GM03348 (cell line): ENCODE measurements at regions not wholly inside any gene's neighbourhood (a gene's known extent, or its start where the extent isn't known, plus 50 kb on each side); places are given as distances from the start of the nearest gene placed in this dataset.
A peak's percentile ranks its signal among the peaks of the same experiment; 100 is the strongest.

Source experiments
- DNase-seq: peaks from one replicate; pipeline ENCODE4 v3.0.0; 2012; ENCODE audit warnings: low spot score

DNA sequence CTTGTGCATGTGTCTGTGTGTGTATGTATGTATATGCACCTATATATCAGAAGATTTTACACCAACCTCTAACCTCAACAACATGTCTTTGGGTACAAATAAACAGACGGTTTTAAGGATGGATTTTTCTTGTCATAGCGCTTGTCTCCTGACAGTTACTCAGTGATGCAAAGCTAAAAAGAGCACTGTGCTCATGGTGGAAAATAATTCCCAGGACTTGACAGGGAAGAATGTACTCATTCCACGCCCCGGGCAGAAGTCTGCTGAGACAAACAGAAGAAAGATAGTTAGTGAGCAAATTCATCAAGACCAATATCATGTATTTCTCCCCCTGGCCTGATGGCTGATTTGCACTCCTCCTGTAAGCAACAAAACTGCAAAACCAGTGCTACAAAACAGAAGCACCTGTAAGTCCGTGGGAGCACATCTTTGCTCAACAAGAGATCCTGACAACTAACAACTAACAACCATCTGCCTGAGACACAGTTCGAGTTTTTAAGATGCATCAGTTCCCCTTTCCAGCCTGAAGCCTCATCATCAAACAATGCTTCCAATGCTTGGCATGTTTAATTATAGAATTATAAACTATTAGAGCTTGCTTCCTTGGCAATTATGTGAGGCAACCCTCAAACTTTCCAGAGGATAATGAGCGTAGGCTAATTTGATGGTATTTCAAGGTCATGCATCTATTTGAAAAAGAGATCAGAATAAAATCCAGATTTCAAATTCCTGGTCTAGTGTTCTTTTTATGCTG is 812.7 kb upstream of the MIR17HG start:
- DNase-seq = peak; percentile 12

DNA sequence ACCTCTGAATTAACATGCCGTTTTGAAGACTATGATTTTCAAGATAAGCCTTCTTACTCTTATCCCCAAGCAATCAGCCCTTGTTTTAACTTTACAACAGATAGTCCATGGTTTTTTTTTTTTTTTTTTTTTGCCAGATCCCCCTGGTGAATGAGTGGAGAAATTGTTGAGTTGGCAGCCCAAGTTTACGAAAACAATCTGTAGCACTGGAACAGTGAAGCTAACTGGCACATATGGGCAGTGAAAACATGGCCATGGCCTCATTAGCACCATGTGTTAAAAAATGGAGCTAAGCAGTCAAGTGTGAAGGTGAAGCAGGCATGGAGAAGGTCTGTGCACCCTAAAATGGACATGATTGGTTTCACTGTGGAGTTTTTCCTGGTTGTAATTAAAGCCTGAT is 812.1 kb upstream of the MIR17HG start:
- DNase-seq = no peak

DNA sequence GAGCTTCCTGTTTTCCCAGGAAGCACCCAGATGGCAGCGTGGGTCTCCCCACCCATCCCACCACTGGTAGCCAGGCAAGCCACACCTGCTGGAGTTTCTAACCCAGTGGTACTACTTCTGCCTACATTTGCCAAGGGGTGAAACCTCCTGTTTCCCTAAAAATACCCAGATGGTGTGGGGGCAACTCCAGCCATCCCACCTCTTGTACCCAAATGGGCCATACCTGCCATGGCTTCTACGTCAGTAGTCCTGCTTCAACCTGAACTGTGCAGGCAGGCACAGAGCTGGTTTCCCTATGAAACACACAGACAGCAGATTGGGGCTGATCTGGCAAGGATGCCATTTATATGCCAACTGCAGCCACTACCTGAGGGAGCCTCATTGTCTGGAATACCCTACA is 809.4 kb upstream of the MIR17HG start:
- no peak for DNase-seq

DNA sequence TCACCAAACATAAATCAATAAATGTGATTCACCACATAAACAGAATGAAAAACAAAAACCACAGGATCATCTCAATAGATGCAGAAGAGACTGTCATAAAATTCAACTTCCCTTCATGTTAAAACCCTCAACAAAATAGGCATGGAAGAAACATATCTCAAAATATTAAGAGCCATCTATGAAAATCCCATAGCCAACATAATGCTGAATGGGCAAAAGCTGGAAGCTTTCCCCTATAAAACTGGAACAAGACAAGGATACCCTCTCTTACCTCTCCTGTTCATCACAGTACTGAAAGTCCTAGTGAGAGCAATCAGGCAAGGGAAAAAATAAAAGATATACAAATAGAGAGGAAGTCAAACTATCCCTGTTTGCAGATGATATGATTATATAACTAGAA is 806.1 kb upstream of the MIR17HG start:
- no peak for DNase-seq

DNA sequence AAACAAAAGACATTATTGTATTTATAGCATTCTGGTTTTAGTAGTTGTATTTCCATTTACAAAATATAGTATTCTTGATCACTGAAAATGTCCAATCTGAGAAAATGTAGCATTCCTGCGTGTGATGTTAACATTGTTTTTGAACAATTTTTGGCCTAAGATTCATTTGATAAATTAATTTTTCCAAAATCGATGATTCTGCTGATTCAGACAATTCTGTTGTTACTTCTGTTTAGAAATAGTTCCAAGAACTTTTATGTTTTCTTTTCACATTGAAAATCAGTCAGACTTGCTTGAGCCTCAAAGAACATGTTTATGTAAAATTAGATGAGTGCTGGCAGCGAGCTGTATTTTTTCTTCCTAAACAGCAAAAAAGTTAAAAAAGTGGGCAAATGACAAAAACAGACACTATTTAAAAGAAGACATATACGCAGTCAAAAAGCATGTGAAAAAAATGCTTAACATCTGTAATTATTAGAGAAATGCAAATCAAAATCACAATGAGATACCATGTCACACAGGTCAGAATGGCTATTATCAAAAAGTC is 804.5 kb upstream of the MIR17HG start:
- no peak for DNase-seq

DNA sequence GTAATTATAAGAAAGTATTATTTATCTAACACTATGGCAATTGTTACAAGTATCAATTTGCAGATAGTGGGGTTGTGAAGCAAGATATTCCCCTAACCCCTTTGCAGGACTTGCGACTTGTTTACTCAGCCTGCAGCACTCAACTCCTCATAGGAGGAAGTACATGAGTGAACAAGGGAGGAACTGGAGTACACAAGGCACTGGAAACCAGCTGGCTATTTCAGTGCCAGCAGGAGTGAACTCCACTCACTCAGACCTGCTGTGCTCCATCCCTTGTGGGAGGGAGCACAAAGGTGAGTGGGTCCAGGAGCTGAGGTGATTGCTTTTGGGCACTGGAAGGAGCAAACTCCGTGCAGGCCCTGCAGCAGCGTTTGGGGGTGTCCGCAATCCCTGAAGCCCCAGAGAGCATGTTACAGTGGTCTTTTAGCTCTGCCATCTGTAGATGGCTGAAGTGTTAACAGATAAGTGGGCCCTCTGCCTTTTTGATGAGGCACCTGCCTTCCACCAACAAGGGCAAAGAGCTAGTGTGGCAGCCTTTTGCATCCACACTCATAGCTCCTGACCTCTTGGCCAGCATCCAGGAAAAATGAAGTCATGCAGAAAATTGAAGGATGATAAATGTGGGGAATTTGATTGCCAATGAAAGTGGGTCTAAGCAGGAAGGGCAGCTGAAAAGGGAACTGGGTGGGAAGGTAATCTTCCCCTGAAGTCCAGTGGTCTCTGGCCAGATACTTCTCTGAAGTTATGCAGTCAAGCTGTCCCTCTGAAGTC is 802.2 kb upstream of the MIR17HG start:
- DNase-seq = no peak

DNA sequence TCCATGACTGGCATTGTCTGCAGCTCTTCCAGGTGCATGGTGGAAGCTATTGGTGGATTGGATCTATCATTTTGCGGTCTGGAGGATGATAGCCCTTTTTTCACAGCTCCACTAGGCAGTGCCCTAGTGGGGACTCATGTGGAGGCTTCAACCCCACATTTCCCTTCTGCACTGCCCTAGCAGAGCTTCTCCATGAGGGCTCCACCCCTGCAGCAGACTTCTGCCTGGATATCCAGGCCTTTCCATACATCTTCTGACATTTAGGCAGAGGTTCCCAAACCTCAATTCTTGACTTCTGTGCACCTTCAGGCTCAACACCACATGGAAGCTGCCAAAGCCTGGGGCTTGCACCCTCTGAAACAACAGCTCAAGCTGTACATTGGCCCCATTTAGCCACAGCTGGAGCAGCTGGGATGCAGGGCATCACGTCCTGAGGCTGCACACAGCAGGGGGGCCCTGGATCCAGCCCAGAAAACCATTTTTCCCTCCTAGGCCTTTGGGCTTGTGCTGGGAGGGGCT is 800.2 kb upstream of the MIR17HG start:
- DNase-seq = no peak

DNA sequence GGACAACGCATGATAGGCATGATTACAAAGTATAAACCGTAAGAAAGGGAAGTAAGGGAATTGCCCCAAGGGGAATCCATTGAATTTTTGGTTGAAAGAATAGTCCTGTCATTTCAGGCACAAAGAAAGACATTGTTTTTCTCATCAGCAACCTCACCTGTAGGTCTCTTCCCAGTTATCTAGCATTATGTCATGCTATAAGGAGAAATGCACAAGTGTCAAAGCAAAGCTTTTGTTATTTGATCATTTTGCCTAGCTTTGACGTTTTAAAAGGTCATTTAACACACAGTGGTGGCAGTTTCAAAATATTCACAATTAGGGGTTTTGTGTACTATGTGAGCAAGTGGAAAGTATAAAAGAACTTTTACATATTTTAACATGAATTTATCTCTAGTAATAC is 796.2 kb upstream of the MIR17HG start:
- no peak for DNase-seq

DNA sequence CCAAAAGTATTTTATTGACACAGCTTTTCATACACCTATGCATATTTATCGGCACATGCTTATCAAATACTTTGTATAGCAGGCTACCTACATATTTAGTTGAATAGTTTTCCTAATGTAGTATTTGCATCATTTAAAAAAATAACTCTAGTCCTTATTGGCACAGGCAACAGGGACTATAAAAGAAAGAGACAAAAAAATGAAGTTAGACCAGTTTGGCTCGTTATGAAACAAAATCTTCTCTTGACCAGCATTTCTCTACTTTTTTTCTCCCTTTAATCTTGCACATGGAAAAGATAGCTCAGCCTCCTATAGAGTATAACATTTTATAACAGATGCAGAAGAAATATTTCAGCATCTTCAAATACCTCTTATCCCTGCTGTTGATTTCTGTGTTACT is 794.8 kb upstream of the MIR17HG start:
- DNase-seq = no peak

DNA sequence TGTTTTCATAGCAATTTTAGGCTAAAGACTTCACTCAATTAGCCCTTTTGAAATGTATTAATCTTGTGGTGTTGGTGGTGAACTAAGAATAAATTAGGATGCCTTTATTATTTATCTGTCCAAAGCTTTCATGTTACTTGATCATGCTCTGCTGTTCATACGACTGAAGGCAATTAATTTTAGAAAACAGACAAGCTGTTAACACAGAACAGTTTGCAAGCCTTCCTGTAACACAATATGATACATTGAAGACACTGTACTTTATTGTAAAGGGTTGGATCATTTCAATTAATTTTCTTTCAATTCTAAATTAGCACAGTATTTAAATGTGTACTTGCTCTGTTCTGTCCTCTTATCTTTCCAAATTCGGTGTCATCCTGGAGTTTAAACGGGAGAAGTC is 794.3 kb upstream of the MIR17HG start:
- no peak for DNase-seq

DNA sequence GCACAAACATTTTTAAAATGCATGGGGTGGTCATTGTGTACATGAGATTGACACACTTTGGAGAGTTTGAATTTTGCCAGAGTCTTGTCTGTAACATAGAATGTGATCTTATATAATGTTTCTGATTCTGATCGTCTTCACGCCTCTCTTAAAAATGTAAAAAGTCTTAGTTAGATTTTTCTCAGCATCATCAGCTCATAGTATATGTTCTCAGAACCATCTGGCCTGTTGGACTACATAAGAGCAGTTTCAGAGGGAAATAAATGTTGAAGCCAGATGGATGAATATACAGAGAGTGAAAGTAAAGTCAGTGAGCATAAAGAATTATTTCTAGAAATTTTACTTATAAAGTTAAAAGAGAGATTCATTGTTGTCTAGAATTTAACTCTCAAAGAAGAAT is 789.9 kb upstream of the MIR17HG start:
- DNase-seq = no peak

DNA sequence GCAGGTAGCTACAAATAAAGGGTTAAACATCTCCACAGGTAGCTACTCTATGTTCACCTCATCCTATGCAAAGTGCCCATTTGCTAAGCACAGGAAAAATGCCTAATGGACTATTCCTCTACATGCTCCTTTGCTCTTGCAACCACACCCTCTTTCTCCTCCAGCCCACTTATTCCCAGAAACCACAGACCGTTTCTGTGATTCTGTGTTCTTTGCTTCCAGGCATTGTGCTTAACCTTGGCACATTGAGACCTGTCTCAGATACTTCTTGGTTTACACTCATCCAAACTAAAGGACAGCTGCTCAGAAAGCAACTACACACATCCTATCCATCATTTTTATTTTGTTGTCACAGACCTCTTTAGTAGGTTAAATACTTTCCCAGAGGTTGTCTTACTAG is 785.0 kb upstream of the MIR17HG start:
- no peak for DNase-seq

DNA sequence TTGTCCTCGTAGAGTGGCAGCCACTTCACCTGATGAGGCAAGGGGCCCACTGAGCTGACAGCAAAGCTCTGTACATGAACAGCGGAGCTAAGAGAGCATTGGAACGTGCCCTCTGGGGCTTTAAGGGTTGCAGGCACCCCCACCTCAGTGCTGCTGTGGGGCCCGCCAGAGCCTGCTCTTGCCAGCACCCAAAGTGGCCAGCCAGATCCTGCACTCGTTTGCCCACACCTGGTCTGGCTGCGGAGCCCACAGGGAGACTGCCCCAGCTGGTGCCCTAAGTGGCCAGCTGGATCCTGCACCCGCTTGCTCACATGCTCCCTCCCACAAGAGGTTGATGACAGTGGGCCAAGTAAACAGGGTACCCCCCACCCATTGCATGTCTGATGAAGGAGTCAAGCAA is 783.4 kb upstream of the MIR17HG start:
- DNase-seq = no peak

DNA sequence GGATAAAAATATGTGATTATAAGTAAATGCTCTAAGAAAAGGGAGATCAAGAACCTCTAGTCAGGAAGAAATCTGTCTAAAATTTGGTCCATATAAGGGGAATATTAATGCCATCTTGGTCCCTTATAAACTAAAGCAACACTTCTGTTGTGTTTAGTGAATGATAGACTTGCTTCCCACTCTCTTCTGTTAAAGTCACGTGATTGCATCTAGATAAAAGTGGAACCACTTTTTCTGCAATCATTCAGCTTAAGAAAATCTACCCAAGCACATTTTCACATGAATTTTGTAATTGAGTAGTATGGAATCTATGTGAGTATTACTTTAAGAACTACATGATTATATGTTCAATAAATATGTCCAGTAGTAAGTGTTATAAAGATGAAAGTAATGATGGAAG is 782.9 kb upstream of the MIR17HG start:
- DNase-seq = no peak

DNA sequence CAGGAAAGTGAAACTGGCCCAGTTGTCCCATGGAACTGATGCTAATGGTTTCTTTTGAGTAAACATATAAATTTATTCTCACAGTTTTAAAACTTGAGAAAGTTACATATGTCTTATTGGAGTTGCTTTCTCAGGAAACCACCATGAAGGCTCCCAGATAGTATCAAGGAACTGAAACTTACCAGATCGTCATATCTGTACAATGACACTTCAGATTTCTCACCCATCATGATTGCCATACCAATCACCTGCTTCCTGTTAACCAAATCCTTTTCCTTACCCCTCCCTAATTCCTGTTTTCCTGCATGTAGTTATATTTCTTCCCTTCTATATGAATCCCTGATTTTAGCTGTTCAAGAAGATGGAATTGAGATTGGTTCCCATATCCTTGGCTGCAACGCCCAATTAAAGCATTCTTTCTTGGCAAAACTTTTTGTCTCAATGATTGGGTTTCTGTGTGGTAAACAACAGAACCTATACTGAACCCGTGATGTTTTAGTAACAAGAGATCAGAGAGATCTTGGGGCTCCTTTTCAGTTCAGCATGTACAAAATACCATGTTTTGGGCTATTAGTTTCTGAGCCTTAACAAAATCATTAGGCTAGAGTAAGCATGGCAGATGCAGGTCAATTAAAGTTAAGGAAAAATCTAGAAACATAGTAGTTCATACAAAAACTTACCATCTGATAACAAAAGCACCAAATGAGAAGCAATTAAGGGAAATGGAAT is 781.3 kb upstream of the MIR17HG start:
- DNase-seq = no peak

DNA sequence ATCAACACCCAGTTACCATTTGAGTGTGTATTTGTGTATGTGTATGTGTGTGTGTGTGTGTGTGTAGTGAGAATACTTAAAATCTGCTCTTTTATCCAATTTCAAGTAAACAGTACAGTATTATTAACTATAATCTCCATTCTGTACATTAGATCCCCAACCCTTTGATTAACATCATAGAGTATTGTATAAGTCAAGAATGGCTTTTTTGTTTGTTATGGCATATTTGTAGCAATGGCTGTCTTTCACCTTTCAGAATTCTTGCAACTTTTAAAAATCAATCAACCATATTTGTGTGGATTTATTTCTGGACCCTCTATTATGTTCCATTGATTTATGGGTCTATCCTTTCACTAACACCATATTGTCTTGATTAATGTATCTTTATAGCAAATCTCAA is 779.3 kb upstream of the MIR17HG start:
- DNase-seq = no peak

DNA sequence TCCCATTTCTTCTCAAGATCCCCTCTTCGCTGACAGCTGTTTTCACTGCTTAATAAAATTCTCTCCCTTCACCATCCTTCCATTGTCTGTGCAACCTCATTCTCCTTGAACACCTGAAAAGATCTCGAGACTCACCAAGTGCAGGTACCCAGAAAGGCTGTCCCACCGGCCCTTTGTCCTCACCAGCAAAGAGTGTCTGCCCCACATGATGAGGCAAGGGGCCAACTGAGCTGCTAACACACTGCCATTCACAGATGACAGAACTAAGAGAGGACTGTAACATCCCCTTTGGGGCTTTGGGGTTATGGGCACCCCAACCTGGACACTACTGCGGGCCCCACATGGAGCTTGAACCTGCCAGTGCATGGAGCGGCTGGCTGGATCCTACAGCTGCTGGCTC is 771.4 kb upstream of the MIR17HG start:
- DNase-seq = no peak

DNA sequence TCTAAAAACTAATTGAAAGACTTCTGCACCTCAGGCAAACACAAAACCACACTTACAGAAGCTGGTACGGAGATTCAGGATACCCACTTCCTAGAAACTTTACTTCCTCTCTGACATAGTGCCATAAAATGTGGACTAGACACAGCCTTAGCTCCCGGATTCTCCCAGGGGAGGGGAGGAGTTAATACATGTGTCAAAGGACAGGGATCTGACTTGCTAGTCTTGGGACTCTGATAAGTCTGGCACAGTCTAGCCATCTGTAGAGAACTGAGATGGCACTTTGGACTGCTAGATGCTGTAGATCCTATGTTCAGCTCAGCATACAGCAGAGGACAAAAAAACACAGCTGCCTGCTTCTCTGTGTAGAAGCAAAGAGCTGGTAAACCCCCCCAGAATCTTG is 769.8 kb upstream of the MIR17HG start:
- DNase-seq = no peak

DNA sequence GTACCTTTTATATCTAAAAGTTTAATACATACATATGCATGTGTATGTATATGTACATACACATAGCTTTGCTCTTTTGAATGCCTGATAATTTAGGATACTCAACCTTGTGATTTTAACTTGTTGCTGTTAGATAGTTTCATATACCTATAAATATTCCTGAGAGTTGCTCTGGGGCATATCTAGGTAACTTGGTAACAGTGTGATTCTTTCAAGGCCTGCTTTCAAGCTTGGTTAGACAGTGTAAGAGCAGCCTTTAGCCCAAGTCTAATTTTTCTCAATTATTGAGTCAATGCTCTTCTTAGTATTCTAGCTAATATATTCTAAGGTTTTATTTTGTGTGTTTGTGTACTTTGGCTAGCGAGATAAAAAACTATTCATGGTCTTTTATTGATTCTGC is 762.1 kb upstream of the MIR17HG start:
- no peak for DNase-seq

DNA sequence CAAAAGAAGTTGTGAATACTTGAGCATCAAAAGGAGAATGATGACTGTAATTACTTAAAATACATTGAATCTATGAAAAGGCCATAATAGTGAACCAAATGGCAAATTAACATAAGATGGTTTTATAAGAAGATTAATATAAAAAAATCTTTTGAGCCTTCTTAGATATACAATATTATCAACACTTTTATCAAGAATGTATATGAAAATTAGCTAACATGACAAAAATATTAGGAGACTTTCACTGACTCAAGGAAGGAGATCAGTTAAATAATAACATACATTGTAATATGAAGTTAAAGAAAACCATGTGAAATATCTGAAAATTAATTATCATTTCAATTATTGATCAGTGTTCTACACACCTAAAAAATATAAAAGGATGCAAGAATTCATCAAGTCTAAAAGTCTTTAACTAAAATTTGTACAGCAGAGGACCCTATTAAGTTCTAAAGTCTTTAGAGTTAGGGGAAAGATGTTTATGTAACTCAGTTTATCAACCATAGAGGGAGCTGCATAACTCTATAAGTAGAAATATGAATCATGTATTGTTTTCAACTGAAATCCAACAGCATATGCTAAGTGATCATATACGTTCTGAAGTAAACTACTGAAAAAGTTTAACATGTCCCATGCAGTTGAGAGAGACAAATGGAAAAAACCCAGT is 756.1 kb upstream of the MIR17HG start:
- no peak for DNase-seq

DNA sequence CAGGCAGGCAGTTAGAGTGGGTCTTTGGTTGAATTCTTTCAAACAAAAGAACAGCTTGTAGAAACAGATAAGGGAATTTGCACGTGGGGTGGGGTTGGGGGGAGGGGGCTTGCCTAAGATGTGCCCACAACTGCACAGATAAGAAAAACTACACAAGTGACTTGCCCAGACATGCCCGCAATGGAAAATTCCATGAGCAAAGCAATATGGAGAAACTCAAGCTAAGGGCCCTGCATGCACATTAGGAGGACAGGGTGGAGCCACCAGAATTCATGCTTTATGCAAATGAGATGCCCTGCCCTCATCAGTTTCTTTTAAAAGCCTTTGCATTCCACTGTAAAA is 755.6 kb upstream of the MIR17HG start:
- DNase-seq = no peak

DNA sequence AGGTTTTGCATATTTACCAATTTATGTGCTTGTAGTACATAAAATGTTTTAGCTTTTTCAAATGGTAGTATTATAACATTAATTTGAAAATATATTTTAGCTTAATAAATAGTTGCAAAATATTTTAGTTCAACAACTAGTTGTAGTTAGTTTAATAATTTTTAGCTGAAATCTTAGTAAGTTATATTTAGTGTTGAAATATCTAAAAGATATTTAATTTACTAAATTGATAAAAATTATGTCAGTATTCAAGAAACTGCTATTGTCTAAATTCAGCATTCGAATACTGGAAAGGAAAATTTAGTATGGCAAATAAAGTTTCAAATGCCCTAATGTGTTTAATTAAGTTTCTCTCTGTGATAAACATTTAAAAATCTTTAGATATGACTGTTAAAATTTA is 754.5 kb upstream of the MIR17HG start:
- DNase-seq = no peak
